Kidney (tissue), 13 donors: ENCODE measurements at regions not wholly inside any gene's neighbourhood (a gene's known extent, or its start where the extent isn't known, plus 50 kb on each side); places are given as distances from the start of the nearest gene placed in this dataset.

Source experiments
- DNase-seq, 5 donors: peaks; one replicate each; pipeline ENCODE4 v3.0.0-alpha.2; 2013 to 2020
- FAIRE-seq: peaks from 2 replicates; lab custom pipeline; 2012; peaks lifted over from hg19 to GRCh38; lab: Jason Lieb, UNC
- H3K27ac ChIP-seq, 2 donors: one replicate each; pipeline ENCODE4 v1.7.0; 2013; ENCODE audit warnings: low read depth in 2 of 2, low read length in 2 of 2, inconsistent platforms in 1 of 2
- H3K27me3 ChIP-seq: one replicate; pipeline ENCODE4 v1.7.1; 2013; ENCODE audit warnings: low read length, inconsistent platforms; ENCODE audit not compliant: control insufficient read depth, insufficient read depth
- H3K36me3 ChIP-seq, 3 donors: one replicate each; pipeline versions ENCODE4 v1.7.0 to v1.7.1; 2013; ENCODE audit warnings: low read length in 3 of 3, control low read depth in 1 of 3, inconsistent platforms in 1 of 3; ENCODE audit not compliant: insufficient read depth in 3 of 3, control insufficient read depth in 2 of 3
- H3K4me1 ChIP-seq, 3 donors: one replicate each; pipeline versions ENCODE4 v1.7.0 to v1.7.1; 2013; ENCODE audit warnings: low read length in 3 of 3, inconsistent platforms in 1 of 3, low read depth in 1 of 3; ENCODE audit not compliant: control insufficient read depth in 2 of 3, insufficient read depth in 2 of 3
- H3K4me3 ChIP-seq, 3 donors: one replicate each; pipeline versions ENCODE4 v1.7.0 to v1.8.1; 2013; ENCODE audit warnings: low read length in 3 of 3, control low read depth in 1 of 3, inconsistent platforms in 1 of 3
- H3K9ac ChIP-seq, 3 donors: one replicate each; pipeline versions ENCODE4 v1.7.0 to v1.7.1; 2013; ENCODE audit warnings: low read length in 3 of 3, control low read depth in 1 of 3, inconsistent platforms in 1 of 3
- H3K9me3 ChIP-seq, 3 donors: one replicate each; pipeline versions ENCODE4 v1.7.0 to v1.7.1; 2013; ENCODE audit warnings: low read length in 3 of 3, control low read depth in 1 of 3, inconsistent platforms in 1 of 3; ENCODE audit not compliant: control insufficient read depth in 2 of 3, insufficient read depth in 1 of 3
- CTCF ChIP-seq: IDR thresholded peaks from 3 replicates; pipeline ENCODE4 v1.5.1; 2012; ENCODE audit warnings: mild to moderate bottlenecking, moderate library complexity, borderline replicate concordance; ENCODE audit not compliant: insufficient read depth; ENCODE audit errors: extremely low read depth
- intact Hi-C: fragments of 100-400 bp; cut with DNase I; formaldehyde crosslinking; loops from one replicate; pipeline ENCODE4 v1.11.1; 2022
- donor health status: control.
- donor health status: control.
- donor health status: control.
- donor health status: control.
- donor health status: control.
- donor health status: DM: yes; HTN: yes; CAD: no.
- donor health status: Normal renal cell carcinoma (clear cell type).

DNA sequence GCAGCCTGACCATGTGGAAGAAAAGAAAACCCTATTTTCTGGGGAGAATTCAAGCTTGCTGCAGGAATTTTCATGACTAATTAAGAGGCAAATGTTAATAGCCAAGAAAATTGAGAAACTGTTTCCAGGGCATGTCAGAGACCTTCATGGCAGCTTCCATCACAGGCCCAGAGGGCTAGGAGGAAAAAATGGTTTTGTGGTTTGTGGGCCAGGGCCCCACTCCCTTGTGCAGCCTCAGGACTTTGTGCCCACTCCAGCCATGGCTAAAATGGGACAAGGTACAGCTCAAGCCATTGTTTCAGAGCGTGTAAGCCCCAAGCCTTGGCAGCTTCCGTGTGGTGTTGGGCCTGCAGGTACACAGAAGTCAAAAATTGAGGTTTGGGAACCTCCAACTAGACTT lies 282.9 kb downstream of the DCAF12L2 start:
- Histone ChIP-seq H3K27me3 (no peaks in the 10 kb centered on the region), H3K27ac (no peak overlapping the region), H3K9me3 (no peaks in the 10 kb centered on the region), H3K4me1 (no peaks in the 10 kb centered on the region), H3K36me3 (no peaks in the 10 kb centered on the region), H3K4me3 (no peak overlapping the region), H3K9ac (no peak overlapping the region)
- intact Hi-C loops, result no loop called here
- no peak for DNase-seq
- TF ChIP-seq CTCF, result no peak
- no peak for FAIRE-seq

DNA sequence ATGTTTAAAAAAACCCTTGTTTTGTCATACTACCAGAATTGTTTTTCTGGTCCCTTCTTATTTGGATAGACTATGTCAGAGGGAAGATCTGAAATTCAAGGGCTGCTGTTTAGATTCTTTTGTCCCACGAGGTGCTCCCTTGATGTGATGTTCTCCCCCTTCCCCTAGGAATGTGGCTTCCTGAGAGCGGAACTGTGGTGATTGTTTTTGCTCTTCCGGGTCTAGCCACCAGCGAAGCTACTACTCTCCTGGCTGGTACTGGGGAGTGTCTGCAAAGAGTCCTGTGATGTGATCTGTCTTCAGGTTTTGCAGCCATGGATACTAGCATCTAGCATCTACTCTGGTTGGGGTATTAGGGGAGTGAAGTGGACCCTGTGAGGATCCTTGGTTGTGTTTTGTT lies 271.1 kb downstream of the DCAF12L2 start:
- Histone ChIP-seq H3K36me3 (no peaks in the 10 kb centered on the region), H3K4me3 (no peak overlapping the region), H3K4me1 (no peaks in the 10 kb centered on the region), H3K9ac (no peak overlapping the region), H3K27ac (no peak overlapping the region), H3K27me3 (no peaks in the 10 kb centered on the region), H3K9me3 (no peaks in the 10 kb centered on the region)
- no peak for TF ChIP-seq CTCF
- no peak for FAIRE-seq
- intact Hi-C loops, result no loop called here
- DNase-seq, result no peak

GRCh38 chrX:125895518-125895917 lies 270.6 kb downstream of the DCAF12L2 start:
- intact Hi-C loops, result no loop called here
- H3K36me3 ChIP-seq, result no peaks in the 10 kb centered on the region
- H3K27me3 ChIP-seq, result no peaks in the 10 kb centered on the region
- no peak overlapping the region for H3K4me3 ChIP-seq
- H3K4me1 ChIP-seq, result no peaks in the 10 kb centered on the region
- no peak for TF ChIP-seq CTCF
- no peak overlapping the region for H3K9ac ChIP-seq
- no peaks in the 10 kb centered on the region for H3K9me3 ChIP-seq
- no peak overlapping the region for H3K27ac ChIP-seq
- DNase-seq (no peak), FAIRE-seq (no peak)

DNA sequence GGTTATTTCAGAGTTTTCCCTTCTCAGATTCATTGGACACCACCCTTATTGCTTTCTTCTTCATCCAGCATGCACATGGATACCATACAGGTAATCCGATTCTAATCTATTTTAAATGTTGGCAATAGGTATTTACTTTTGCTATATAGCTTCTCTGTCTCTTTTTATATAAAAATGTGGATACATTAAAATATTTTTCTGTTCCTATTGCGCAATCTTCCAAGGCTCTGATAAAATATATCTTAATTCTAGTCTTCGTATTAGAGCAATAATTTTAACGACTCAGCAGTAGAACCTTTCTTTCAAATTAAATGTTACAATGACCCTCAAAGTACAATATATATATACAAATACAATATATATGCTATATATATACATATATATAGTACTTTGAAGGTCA lies 239.8 kb downstream of the DCAF12L2 start:
- intact Hi-C loops, result no loop called here
- H3K36me3 ChIP-seq, result no peaks in the 10 kb centered on the region
- no peak for FAIRE-seq
- H3K4me1 ChIP-seq, result no peaks in the 10 kb centered on the region
- DNase-seq, result no peak
- no peak for TF ChIP-seq CTCF
- no peaks in the 10 kb centered on the region for H3K27me3 ChIP-seq
- H3K9ac ChIP-seq, result no peak overlapping the region
- no peak overlapping the region for H3K4me3 ChIP-seq
- no peak overlapping the region for H3K27ac ChIP-seq
- H3K9me3 ChIP-seq, result no peaks in the 10 kb centered on the region
